ENCODE measurements at regions not wholly inside any gene's neighbourhood (a gene's known extent, or its start where the extent isn't known, plus 50 kb on each side); places are given as distances from the start of the nearest gene placed in this dataset.

DNA sequence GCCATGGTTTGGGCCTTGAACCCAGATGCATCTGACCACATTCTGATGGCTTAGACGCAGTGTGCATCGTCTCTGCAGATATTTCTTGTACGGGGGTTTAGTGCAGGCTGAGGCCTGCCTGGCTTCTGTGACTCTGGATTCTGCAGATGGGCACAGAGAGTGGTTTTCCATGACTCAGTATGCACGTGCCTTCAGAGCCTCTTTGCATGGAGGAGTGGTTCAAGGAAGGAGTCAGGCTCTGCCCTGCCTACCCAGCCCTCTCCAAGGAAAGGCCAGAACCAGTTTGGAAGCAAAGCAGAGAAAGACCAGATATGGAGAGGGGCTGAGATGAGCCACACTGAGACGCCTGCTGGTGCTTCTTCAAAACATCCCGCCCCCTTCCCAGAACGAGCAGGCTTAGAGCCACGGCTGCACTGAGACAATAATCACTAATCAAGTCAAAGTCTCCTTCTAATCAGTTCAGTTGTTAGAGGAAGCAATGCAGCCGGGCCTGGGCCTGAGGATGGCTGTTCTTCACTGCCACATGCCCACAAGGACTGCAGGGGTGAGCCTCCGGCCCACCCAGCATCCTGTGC is 308.9 kb downstream of the NXPE2 start:
- TF ChIP-seq CTCF (IDR thresholded peaks at IDR 0.05): no peak
- TF ChIP-seq POLR2A (IDR thresholded peaks at IDR 0.05): no peak

All from testis (tissue), 2 donors.